SK-N-SH (cell line): ENCODE measurements at regions not wholly inside any gene's neighbourhood (a gene's known extent, or its start where the extent isn't known, plus 50 kb on each side); places are given as distances from the start of the nearest gene placed in this dataset.

Experiments used
- CTCF ChIA-PET: fragments of 300-600, 350-600 bp; formaldehyde crosslinking; extraction: SDS; loops from one replicate; lab custom pipeline; 2021; lab: Yijun Ruan, JAX
- POLR2A ChIA-PET: fragments of 350-600 bp; sonication (Branson Sonifier 250); formaldehyde crosslinking; extraction: SDS; loops from one replicate; lab custom pipeline; 2020; ENCODE audit warnings: antibody characterized with exemption, inconsistent platforms; lab: Yijun Ruan, JAX
- DNase-seq: peaks from one replicate; pipeline ENCODE4 v3.0.0; 2012
- H2AFZ ChIP-seq: fragments of 200-600 bp; sonication (generic); 2 replicates; pipeline ENCODE4 v1.8.1; 2016; ENCODE audit warnings: antibody characterized with exemption, mild to moderate bottlenecking, low read depth
- H3F3A ChIP-seq: fragments of 200-600 bp; sonication (generic); replicated peaks from 2 replicates; pipeline ENCODE3; 2016; ENCODE audit warnings: antibody characterized with exemption, mild to moderate bottlenecking; ENCODE audit not compliant: insufficient read depth
- H3K27ac ChIP-seq, 2 experiments: fragments of 200-500 bp in 1 of 2; fragments of 200-600 bp in 1 of 2; sonication (Bioruptor generic) in 1 of 2; sonication (generic), shearing (Covaris generic) in 1 of 2; 2 replicates each; pipeline versions ENCODE4 v1.5.1 to v1.6.1; 2014 to 2016; ENCODE audit warnings: low read depth in 2 of 2, inconsistent platforms in 1 of 2, low read length in 1 of 2, mild to moderate bottlenecking in 1 of 2, mixed read lengths in 1 of 2
- H3K27me3 ChIP-seq: fragments of 200-600 bp; sonication (generic), shearing (Covaris generic); 2 replicates; pipeline ENCODE4 v1.6.1; 2016; ENCODE audit warnings: mixed run types; ENCODE audit not compliant: insufficient read depth
- H3K36me3 ChIP-seq, 2 experiments: fragments of 200-500 bp in 1 of 2; fragments of 200-600 bp in 1 of 2; sonication (Bioruptor generic) in 1 of 2; sonication (generic) in 1 of 2; replicated peaks in 1 of 2; 2 replicates each; pipeline versions ENCODE3 to v1.5.1; 2014 to 2016; ENCODE audit warnings: low read length in 1 of 2, mild to moderate bottlenecking in 1 of 2; ENCODE audit not compliant: insufficient read depth in 2 of 2, control insufficient read depth in 1 of 2
- H3K4me1 ChIP-seq, 2 experiments: fragments of 200-500 bp in 1 of 2; fragments of 200-600 bp in 1 of 2; sonication (Bioruptor generic) in 1 of 2; sonication (generic), shearing (Covaris generic) in 1 of 2; 2 replicates each; pipeline versions ENCODE4 v1.5.1 to v1.6.1; 2014 to 2016; ENCODE audit warnings: low read depth in 1 of 2, low read length in 1 of 2, mixed run types in 1 of 2; ENCODE audit not compliant: insufficient read depth in 2 of 2, control insufficient read depth in 1 of 2
- H3K4me2 ChIP-seq: fragments of 200-600 bp; sonication (generic), shearing (Covaris generic); 2 replicates; pipeline ENCODE4 v1.6.1; 2017; ENCODE audit warnings: mixed run types
- H3K4me3 ChIP-seq, 2 experiments: fragments of 200-500 bp in 1 of 2; fragments of 200-600 bp in 1 of 2; sonication (Bioruptor generic) in 1 of 2; sonication (generic), shearing (Covaris generic) in 1 of 2; 2 replicates each; pipeline versions ENCODE4 v1.5.1 to v1.8.1; 2014 to 2016; ENCODE audit warnings: low read depth in 2 of 2, inconsistent platforms in 1 of 2, low read length in 1 of 2, mild to moderate bottlenecking in 1 of 2, mixed read lengths in 1 of 2, moderate library complexity in 1 of 2
- H3K79me2 ChIP-seq: fragments of 200-600 bp; sonication (generic); 2 replicates; pipeline ENCODE4 v1.8.1; 2017; ENCODE audit warnings: mild to moderate bottlenecking; ENCODE audit not compliant: insufficient read depth
- H3K9ac ChIP-seq: fragments of 200-600 bp; sonication (generic); 2 replicates; pipeline ENCODE4 v1.6.1; 2017; ENCODE audit warnings: mixed run types
- H3K9me2 ChIP-seq: fragments of 200-600 bp; sonication (generic); 2 replicates; pipeline ENCODE4 v1.6.1; 2017; ENCODE audit warnings: mixed run types
- H3K9me3 ChIP-seq: fragments of 200-600 bp; sonication (generic); 2 replicates; pipeline ENCODE4 v1.6.1; 2017; ENCODE audit warnings: mixed run types, mild to moderate bottlenecking, moderate library complexity
- H4K20me1 ChIP-seq: fragments of 200-600 bp; sonication (generic); 2 replicates; pipeline ENCODE4 v1.6.1; 2017; ENCODE audit warnings: mild to moderate bottlenecking, mixed run types; ENCODE audit not compliant: insufficient read depth
- CTCF ChIP-seq: fragments of 200-600 bp; sonication (generic); IDR thresholded peaks from 2 replicates; pipeline ENCODE4 v1.6.1; 2017; ENCODE audit warnings: antibody characterized with exemption, mild to moderate bottlenecking, moderate library complexity
- EP300 ChIP-seq, 2 experiments: IDR thresholded peaks; 2 replicates each; pipeline versions ENCODE4 v1.4.0 to v1.6.1; 2012; ENCODE audit warnings: borderline replicate concordance in 1 of 2, low read depth in 1 of 2, low read length in 1 of 2
- GABPA ChIP-seq: IDR thresholded peaks from 2 replicates; pipeline ENCODE4 v1.4.0; 2012; ENCODE audit warnings: low read depth, mild to moderate bottlenecking
- GATA2 ChIP-seq: sonication (generic); formaldehyde crosslinking; IDR thresholded peaks from 2 replicates; pipeline ENCODE4 v1.5.0; 2020; ENCODE audit warnings: mild to moderate bottlenecking, missing genetic modification reagents
- IRF3 ChIP-seq: fragments of 150-350 bp; IDR thresholded peaks from 2 replicates; pipeline ENCODE4 v1.6.1; 2016; ENCODE audit warnings: mild to moderate bottlenecking, low read depth, low read length
- MXI1 ChIP-seq: IDR thresholded peaks from 2 replicates; pipeline ENCODE4 v1.6.1; 2012; ENCODE audit warnings: mild to moderate bottlenecking, low read depth, low read length, improper control_type of control experiment
- PBX3 ChIP-seq: IDR thresholded peaks from 2 replicates; pipeline ENCODE4; 2012
- RCOR1 ChIP-seq: fragments of 150-350 bp; IDR thresholded peaks from 2 replicates; pipeline ENCODE4 v1.6.1; 2017; ENCODE audit warnings: antibody characterized with exemption, low read length
- REST ChIP-seq: IDR thresholded peaks from 2 replicates; pipeline ENCODE4 v1.6.1; 2012; ENCODE audit warnings: mild to moderate bottlenecking, low read depth, low read length, moderate library complexity
- RXRA ChIP-seq: IDR thresholded peaks from 2 replicates; pipeline ENCODE4 v1.4.0; 2012; ENCODE audit warnings: low read depth, mild to moderate bottlenecking, borderline replicate concordance
- SIN3A ChIP-seq: IDR thresholded peaks from 2 replicates; pipeline ENCODE4 v1.6.1; 2012; ENCODE audit warnings: low read depth, mild to moderate bottlenecking, low read length, moderate library complexity, borderline replicate concordance
- SMC3 ChIP-seq: IDR thresholded peaks from 2 replicates; pipeline ENCODE4 v1.6.1; 2012; ENCODE audit warnings: low read depth, low read length, improper control_type of control experiment
- TAF1 ChIP-seq: IDR thresholded peaks from 2 replicates; pipeline ENCODE4 v1.6.1; 2012; ENCODE audit warnings: low read depth, mild to moderate bottlenecking, low read length, moderate library complexity, borderline replicate concordance
- TCF12 ChIP-seq: IDR thresholded peaks from 2 replicates; pipeline ENCODE4 v1.4.0; 2012
- TEAD4 ChIP-seq: IDR thresholded peaks from 2 replicates; pipeline ENCODE4 v1.4.0; 2012; ENCODE audit warnings: mild to moderate bottlenecking, borderline replicate concordance; ENCODE audit not compliant: insufficient read depth
- USF1 ChIP-seq: IDR thresholded peaks from 2 replicates; pipeline ENCODE4 v1.4.0; 2012; ENCODE audit warnings: low read depth, borderline replicate concordance
- USF2 ChIP-seq: fragments of 150-350 bp; IDR thresholded peaks from 2 replicates; pipeline ENCODE4 v1.6.1; 2017; ENCODE audit warnings: antibody characterized with exemption, low read length, low read depth, borderline replicate concordance
- YY1 ChIP-seq: IDR thresholded peaks from 2 replicates; pipeline ENCODE4 v1.4.0; 2012; ENCODE audit warnings: low read depth, mild to moderate bottlenecking
- ZBTB33 ChIP-seq: IDR thresholded peaks from 2 replicates; pipeline ENCODE4 v1.4.0; 2012; ENCODE audit warnings: low read depth, borderline replicate concordance
- WGBS: methylation state at CpG from one replicate; pipeline ENCODE4 v1.1.6; 2017; ENCODE audit warnings: low lambda C conversion rate; 5-methylcytosine and 5-hydroxymethylcytosine counted together

GRCh38 chr6:128725271-128726233, 157.4 kb upstream of the LAMA2 start:
- no peaks in the 10 kb centered on the region for H3K36me3 ChIP-seq
- no peak overlapping the region for H2AFZ ChIP-seq
- no peaks in the 10 kb centered on the region for H3K9me3 ChIP-seq
- H3K9ac ChIP-seq = no peak overlapping the region
- H3K79me2 ChIP-seq = no peaks in the 10 kb centered on the region
- H4K20me1 ChIP-seq = no peaks in the 10 kb centered on the region
- H3K9me2 ChIP-seq = no peaks in the 10 kb centered on the region
- H3K27ac ChIP-seq = no peak overlapping the region
- no peak overlapping the region for H3K4me2 ChIP-seq
- H3K4me3 ChIP-seq = no peak overlapping the region
- H3F3A ChIP-seq = peaks cover 7% of the 10 kb centered on the region
- CTCF ChIA-PET = interaction anchor here (0.6 to 2.0 kb wide), 11 partner anchors 9 to 528 kb away, joined by 3 to 8 read pairs (median 3); no protein-coding TSS in a partner anchor
- H3K4me1 ChIP-seq = no peaks in the 10 kb centered on the region
- WGBS = 31% methylated on average over 3 of the region's 3 CpGs
- DNase-seq = peak; percentile 5
- no peaks in the 10 kb centered on the region for H3K27me3 ChIP-seq
- POLR2A ChIA-PET = no interaction called here
- TF ChIP-seq GATA2 (no peak), RXRA (no peak), IRF3 (no peak), RCOR1 (no peak), TEAD4 (no peak), MXI1 (no peak), PBX3 (peak; percentile 87), SMC3 (peak; percentile 28; the same call in 1 of the 2 replicates), EP300 (IDR thresholded peaks at IDR 0.05; ENCODE audit: borderline replicate concordance in 1 of 2, low read depth in 1 of 2, low read length in 1 of 2) (no peak), YY1 (no peak), ZBTB33 (no peak), USF1 (no peak), CTCF (peak; percentile 83), GABPA (no peak), USF2 (no peak), REST (no peak), SIN3A (no peak), TAF1 (no peak), TCF12 (no peak)
